ENCODE measurements at regions not wholly inside any gene's neighbourhood (a gene's known extent, or its start where the extent isn't known, plus 50 kb on each side); places are given as distances from the start of the nearest gene placed in this dataset.

DNA sequence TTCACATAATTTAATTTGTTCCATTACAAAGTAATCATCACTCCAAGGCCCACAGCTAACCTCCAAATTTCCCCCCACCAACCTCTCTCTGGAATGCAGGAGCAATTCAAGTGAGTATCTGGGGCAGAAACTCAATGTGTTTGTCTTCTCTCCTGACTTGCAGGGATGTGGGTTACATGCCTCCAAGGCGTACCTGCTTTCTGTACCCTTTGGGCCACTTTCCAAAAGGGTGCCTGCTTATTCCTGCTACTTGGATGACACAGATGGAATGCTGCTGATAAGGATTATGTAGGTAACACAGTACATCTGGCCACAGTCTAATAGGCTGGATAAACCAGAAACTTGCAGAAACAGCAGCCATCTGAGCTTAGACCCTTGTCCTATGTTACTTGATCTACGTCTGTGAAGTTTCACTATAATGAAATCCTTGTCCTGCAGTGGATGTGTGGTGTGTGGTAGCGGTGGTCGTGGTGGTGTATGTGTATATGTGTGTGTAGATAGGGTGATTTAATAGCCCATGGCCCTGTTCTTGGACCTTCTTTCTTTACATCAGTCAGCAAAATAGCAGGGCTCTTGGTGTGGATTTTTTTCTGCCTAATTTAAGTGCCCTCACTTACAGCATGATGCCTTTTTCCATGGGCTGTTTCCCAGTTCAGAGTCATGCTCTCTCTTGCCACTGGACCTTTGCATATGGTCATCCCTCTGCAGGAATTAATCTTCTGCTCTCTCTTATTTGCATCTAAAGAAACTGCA is 175.9 kb downstream of the ZDHHC21 start:
- H3K9me1 ChIP-seq (replicated peaks; ENCODE audit: control insufficient read depth, extremely low read depth, insufficient read depth, low read length), result no peaks in the 10 kb centered on the region
- H3K4me1 ChIP-seq (ENCODE audit: control insufficient read depth, extremely low read depth, insufficient read depth, low read length), result no peaks in the 10 kb centered on the region
- H4K20me1 ChIP-seq (replicated peaks; ENCODE audit: control insufficient read depth, extremely low read depth, insufficient read depth, low read length), result no peaks in the 10 kb centered on the region
- H3K27ac ChIP-seq (ENCODE audit: insufficient read depth, low read depth, low read length), result no peak overlapping the region
- no peak overlapping the region for H3K4me3 ChIP-seq (replicated peaks in 1 of 3; ENCODE audit: insufficient read depth in 1 of 3, low read depth in 1 of 3, low read length in 3 of 3)
- H3K27me3 ChIP-seq (ENCODE audit: control insufficient read depth in 2 of 2, insufficient read depth in 2 of 2, low read length in 2 of 2), result no peaks in the 10 kb centered on the region
- no peak for FAIRE-seq
- no TSS peak for BruUV-seq (replicated peaks)
- ChIA-PET CTCF (no interaction called here), POLR2A (no interaction called here)
- H2AFZ ChIP-seq (ENCODE audit: low read depth, low read length), result no peak overlapping the region
- H3K9ac ChIP-seq (replicated peaks; ENCODE audit: extremely low read depth, insufficient read depth, low read length), result no peak overlapping the region
- H3K79me2 ChIP-seq (ENCODE audit: control insufficient read depth, insufficient read depth, low read length), result no peaks in the 10 kb centered on the region
- H3K36me3 ChIP-seq (ENCODE audit: control insufficient read depth in 2 of 2, extremely low read depth in 1 of 2, insufficient read depth in 2 of 2, low read length in 2 of 2), result no peaks in the 10 kb centered on the region
- TF ChIP-seq, protein P1, sequence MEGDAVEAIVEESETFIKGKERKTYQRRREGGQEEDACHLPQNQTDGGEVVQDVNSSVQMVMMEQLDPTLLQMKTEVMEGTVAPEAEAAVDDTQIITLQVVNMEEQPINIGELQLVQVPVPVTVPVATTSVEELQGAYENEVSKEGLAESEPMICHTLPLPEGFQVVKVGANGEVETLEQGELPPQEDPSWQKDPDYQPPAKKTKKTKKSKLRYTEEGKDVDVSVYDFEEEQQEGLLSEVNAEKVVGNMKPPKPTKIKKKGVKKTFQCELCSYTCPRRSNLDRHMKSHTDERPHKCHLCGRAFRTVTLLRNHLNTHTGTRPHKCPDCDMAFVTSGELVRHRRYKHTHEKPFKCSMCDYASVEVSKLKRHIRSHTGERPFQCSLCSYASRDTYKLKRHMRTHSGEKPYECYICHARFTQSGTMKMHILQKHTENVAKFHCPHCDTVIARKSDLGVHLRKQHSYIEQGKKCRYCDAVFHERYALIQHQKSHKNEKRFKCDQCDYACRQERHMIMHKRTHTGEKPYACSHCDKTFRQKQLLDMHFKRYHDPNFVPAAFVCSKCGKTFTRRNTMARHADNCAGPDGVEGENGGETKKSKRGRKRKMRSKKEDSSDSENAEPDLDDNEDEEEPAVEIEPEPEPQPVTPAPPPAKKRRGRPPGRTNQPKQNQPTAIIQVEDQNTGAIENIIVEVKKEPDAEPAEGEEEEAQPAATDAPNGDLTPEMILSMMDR (IDR thresholded peaks at IDR 0.05; ENCODE audit: extremely low read depth in 1 of 2, insufficient read depth in 1 of 2, low read depth in 1 of 2, low read length in 2 of 2), result no peak
- TF ChIP-seq MYC (IDR thresholded peaks at IDR 0.05; ENCODE audit: low read depth, low read length) (no peak), POLR2AphosphoS5 (IDR thresholded peaks at IDR 0.05; ENCODE audit: insufficient read depth, low read depth, low read length) (no peak), FOS (IDR thresholded peaks at IDR 0.05; ENCODE audit: borderline replicate concordance, insufficient read depth, low read length) (no peak), GATA2 (IDR thresholded peaks at IDR 0.05; ENCODE audit: insufficient read depth, insufficient read length, low read depth, low read length) (no peak), EZH2 (IDR thresholded peaks at IDR 0.05; ENCODE audit: borderline replicate concordance, low read depth, low read length, severe bottlenecking) (no peak), JUN (IDR thresholded peaks at IDR 0.05; ENCODE audit: borderline replicate concordance, insufficient read depth, insufficient read length, low read depth) (no peak), POLR2A (IDR thresholded peaks at IDR 0.05; ENCODE audit: low read depth, low read length) (no peak)
- TF ChIP-seq, protein P2, sequence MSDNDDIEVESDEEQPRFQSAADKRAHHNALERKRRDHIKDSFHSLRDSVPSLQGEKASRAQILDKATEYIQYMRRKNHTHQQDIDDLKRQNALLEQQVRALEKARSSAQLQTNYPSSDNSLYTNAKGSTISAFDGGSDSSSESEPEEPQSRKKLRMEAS (IDR thresholded peaks at IDR 0.05; ENCODE audit: insufficient read depth, insufficient read length), result no peak
- intact Hi-C loops (cut with micrococcal nuclease) (no loop called here), dilution Hi-C loops (cut with MboI; ENCODE audit: extremely low pct_ligation_motif_present, low sequenced_read_pairs) (no loop called here)
- no peak for DNase-seq (ENCODE audit: low read depth, low spot score)
- H3K9me3 ChIP-seq (replicated peaks; ENCODE audit: control insufficient read depth, insufficient read depth, low read length), result no peaks in the 10 kb centered on the region
- no peak overlapping the region for H3K4me2 ChIP-seq (ENCODE audit: insufficient read depth, low read length)
